CD14-positive monocyte (primary cell): ENCODE measurements at regions not wholly inside any gene's neighbourhood (a gene's known extent, or its start where the extent isn't known, plus 50 kb on each side); places are given as distances from the start of the nearest gene placed in this dataset.

ENCODE experiments used
- DNase-seq, 3 donors: peaks; one replicate each; pipeline ENCODE4 v3.0.0-alpha.2; 2011 to 2022
- H2AFZ ChIP-seq: 2 replicates; pipeline ENCODE4 v1.6.0; 2012; ENCODE audit warnings: mild to moderate bottlenecking, low read depth, low read length, inconsistent platforms; ENCODE audit not compliant: insufficient read depth, poor library complexity, severe bottlenecking
- H3K27ac ChIP-seq, 2 donors: 1 replicate in 1 of 2; 2 replicates in 1 of 2; pipeline ENCODE4 v1.5.1; 2012 to 2013; ENCODE audit warnings: low read length in 2 of 2, control low read depth in 1 of 2, inconsistent platforms in 1 of 2, low read depth in 1 of 2, mild to moderate bottlenecking in 1 of 2
- H3K27me3 ChIP-seq, 2 donors: one replicate each; pipeline versions ENCODE4 v1.6.0 to v1.6.1; 2011 to 2013; ENCODE audit warnings: low read length in 2 of 2; ENCODE audit not compliant: control insufficient read depth in 2 of 2, insufficient read depth in 2 of 2
- H3K36me3 ChIP-seq, 2 donors: replicated peaks in 1 of 2; 1 replicate in 1 of 2; 2 replicates in 1 of 2; pipeline versions ENCODE4 v1.5.1 to v1.6.1; 2012 to 2013; ENCODE audit warnings: low read length in 2 of 2, control low read depth in 1 of 2, inconsistent platforms in 1 of 2, mild to moderate bottlenecking in 1 of 2; ENCODE audit not compliant: insufficient read depth in 2 of 2, control insufficient read depth in 1 of 2
- H3K4me1 ChIP-seq, 2 donors: 1 replicate in 1 of 2; 2 replicates in 1 of 2; pipeline versions ENCODE4 v1.5.1 to v1.6.1; 2012 to 2013; ENCODE audit warnings: low read length in 2 of 2, control low read depth in 1 of 2, inconsistent platforms in 1 of 2, mild to moderate bottlenecking in 1 of 2, moderate library complexity in 1 of 2; ENCODE audit not compliant: insufficient read depth in 2 of 2, control insufficient read depth in 1 of 2
- H3K4me2 ChIP-seq: replicated peaks from 2 replicates; pipeline ENCODE3; 2012; ENCODE audit warnings: low read length, moderate library complexity, mild to moderate bottlenecking; ENCODE audit not compliant: poor library complexity, severe bottlenecking; ENCODE audit errors: extremely low read depth
- H3K4me3 ChIP-seq, 3 experiments: fragments of 200-600 bp in 1 of 3; sonication (generic) in 1 of 3; replicated peaks in 1 of 3; 1 replicate in 2 of 3; 2 replicates in 1 of 3; pipeline ENCODE4 v1.5.1; 2011 to 2013; ENCODE audit warnings: low read length in 3 of 3, mild to moderate bottlenecking in 3 of 3, control low read depth in 2 of 3, low read depth in 2 of 3, inconsistent platforms in 1 of 3, moderate library complexity in 1 of 3
- H3K79me2 ChIP-seq: 2 replicates; pipeline ENCODE4 v1.6.0; 2012; ENCODE audit warnings: mild to moderate bottlenecking, control low read depth, inconsistent platforms, low read length, moderate library complexity; ENCODE audit not compliant: insufficient read depth
- H3K9ac ChIP-seq: 2 replicates; pipeline ENCODE4 v1.6.0; 2017; ENCODE audit warnings: low read length, mild to moderate bottlenecking; ENCODE audit not compliant: insufficient read depth, poor library complexity, severe bottlenecking
- H3K9me3 ChIP-seq, 2 donors: replicated peaks in 1 of 2; 1 replicate in 1 of 2; 2 replicates in 1 of 2; pipeline versions ENCODE4 v1.5.1 to v1.6.1; 2012 to 2013; ENCODE audit warnings: low read length in 2 of 2, control low read depth in 1 of 2; ENCODE audit not compliant: control insufficient read depth in 1 of 2, insufficient read depth in 1 of 2
- H4K20me1 ChIP-seq: 2 replicates; pipeline ENCODE4 v1.6.0; 2012; ENCODE audit warnings: mild to moderate bottlenecking, low read length, control low read depth, moderate library complexity; ENCODE audit not compliant: insufficient read depth
- H3K27ac Mint-ChIP-seq, 7 donors: one replicate each; pipeline ENCODE4 v1.8.0; 2020; ENCODE audit warnings: mild to moderate bottlenecking in 7 of 7, mixed read lengths in 7 of 7, moderate library complexity in 6 of 7, inconsistent platforms in 2 of 7
- H3K27me3 Mint-ChIP-seq, 3 donors: one replicate each; pipeline ENCODE4 v1.8.0; 2021 to 2022; ENCODE audit warnings: low read depth in 3 of 3, mild to moderate bottlenecking in 3 of 3, mixed read lengths in 3 of 3, moderate library complexity in 3 of 3, inconsistent platforms in 1 of 3
- H3K36me3 Mint-ChIP-seq, 2 donors: one replicate each; pipeline ENCODE4 v1.8.0; 2020; ENCODE audit warnings: mixed read lengths in 2 of 2, inconsistent platforms in 1 of 2, mild to moderate bottlenecking in 1 of 2
- H3K4me1 Mint-ChIP-seq: one replicate; pipeline ENCODE4 v1.8.0; 2020; ENCODE audit warnings: mild to moderate bottlenecking, mixed read lengths
- H3K4me3 Mint-ChIP-seq, 2 donors: one replicate each; pipeline ENCODE4 v1.8.0; 2020; ENCODE audit warnings: mild to moderate bottlenecking in 2 of 2, mixed read lengths in 2 of 2, moderate library complexity in 1 of 2
- H3K9me3 Mint-ChIP-seq, 7 donors: one replicate each; pipeline ENCODE4 v1.8.0; 2020 to 2022; ENCODE audit warnings: mixed read lengths in 7 of 7, mild to moderate bottlenecking in 6 of 7, moderate library complexity in 6 of 7, inconsistent platforms in 2 of 7
- WGBS: methylation state at CpG from one replicate; pipeline ENCODE4 v1.1.5; 2013; ENCODE audit warnings: missing lambda C conversion rate; ENCODE audit not compliant: insufficient coverage; 5-methylcytosine and 5-hydroxymethylcytosine counted together
- intact Hi-C, 2 donors: fragments of 100-400 bp; cut with micrococcal nuclease; formaldehyde crosslinking; loops; one replicate each; pipeline versions ENCODE4 v1.15.0 to v1.15.1; 2023
- TF ChIP-seq, protein P1 (sequence below): fragments of 200-600 bp; IDR thresholded peaks from one replicate; pipeline ENCODE4 v1.8.0; 2022; ENCODE audit warnings: antibody characterized with exemption, mild to moderate bottlenecking

DNA sequence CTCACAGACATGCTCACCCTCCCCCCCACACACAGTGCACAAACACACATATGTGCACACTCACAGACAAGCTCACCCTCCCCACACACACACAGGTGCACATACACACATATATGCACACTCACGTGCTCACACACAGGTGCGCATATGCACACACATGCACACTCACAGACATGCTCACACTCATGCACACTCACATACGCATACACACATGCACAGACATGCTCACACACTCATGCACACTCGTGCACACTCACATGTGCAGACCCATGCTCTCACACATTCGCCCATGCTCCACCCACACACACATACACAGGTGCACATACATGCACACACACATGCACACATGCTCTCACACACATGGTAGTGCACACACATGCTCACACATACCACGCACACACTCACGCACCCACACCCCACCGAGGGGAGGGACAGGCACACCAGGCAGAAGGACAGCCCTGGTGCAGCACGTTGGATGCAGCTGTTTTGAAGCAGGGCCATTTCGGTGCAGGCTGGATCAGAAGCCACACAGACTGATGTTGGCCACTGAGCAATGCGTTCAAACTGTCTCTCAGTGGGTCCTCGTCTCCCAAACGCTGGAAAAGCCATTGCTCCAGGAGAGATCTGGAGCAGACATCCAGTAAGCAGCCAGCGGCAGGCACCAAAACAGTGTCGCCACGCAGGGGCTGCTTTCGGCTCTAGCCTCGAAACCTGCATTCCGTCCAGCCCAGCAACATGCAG, 86.2 kb upstream of the ZNF469 start:
- no peaks in the 10 kb centered on the region for H4K20me1 ChIP-seq
- H3K9me3 ChIP-seq: no peaks in the 10 kb centered on the region
- no peak overlapping the region for H3K9ac ChIP-seq
- H3K4me1 Mint-ChIP-seq: no peaks in the 10 kb centered on the region
- WGBS: 89% methylated on average over 19 of the region's 19 CpGs
- DNase-seq: no peak
- intact Hi-C loops: no loop called here
- H3K4me2 ChIP-seq: no peak overlapping the region
- no peaks in the 10 kb centered on the region for H3K36me3 Mint-ChIP-seq
- H3K27me3 Mint-ChIP-seq: peaks cover 16 to 20% (median 16%) of the 10 kb centered on the region in 3 donors
- no peaks in the 10 kb centered on the region for H3K79me2 ChIP-seq
- TF ChIP-seq, protein P1, sequence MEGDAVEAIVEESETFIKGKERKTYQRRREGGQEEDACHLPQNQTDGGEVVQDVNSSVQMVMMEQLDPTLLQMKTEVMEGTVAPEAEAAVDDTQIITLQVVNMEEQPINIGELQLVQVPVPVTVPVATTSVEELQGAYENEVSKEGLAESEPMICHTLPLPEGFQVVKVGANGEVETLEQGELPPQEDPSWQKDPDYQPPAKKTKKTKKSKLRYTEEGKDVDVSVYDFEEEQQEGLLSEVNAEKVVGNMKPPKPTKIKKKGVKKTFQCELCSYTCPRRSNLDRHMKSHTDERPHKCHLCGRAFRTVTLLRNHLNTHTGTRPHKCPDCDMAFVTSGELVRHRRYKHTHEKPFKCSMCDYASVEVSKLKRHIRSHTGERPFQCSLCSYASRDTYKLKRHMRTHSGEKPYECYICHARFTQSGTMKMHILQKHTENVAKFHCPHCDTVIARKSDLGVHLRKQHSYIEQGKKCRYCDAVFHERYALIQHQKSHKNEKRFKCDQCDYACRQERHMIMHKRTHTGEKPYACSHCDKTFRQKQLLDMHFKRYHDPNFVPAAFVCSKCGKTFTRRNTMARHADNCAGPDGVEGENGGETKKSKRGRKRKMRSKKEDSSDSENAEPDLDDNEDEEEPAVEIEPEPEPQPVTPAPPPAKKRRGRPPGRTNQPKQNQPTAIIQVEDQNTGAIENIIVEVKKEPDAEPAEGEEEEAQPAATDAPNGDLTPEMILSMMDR: no peak
- H3K27me3 ChIP-seq: no peaks in the 10 kb centered on the region
- H3K4me3 Mint-ChIP-seq: no peak overlapping the region
- no peak overlapping the region for H3K27ac Mint-ChIP-seq
- H2AFZ ChIP-seq: no peak overlapping the region
- no peaks in the 10 kb centered on the region for H3K36me3 ChIP-seq
- H3K4me1 ChIP-seq: no peaks in the 10 kb centered on the region
- H3K27ac ChIP-seq: no peak overlapping the region
- H3K4me3 ChIP-seq: no peak overlapping the region
- peaks cover 0 to 7% (median 1%) of the 10 kb centered on the region in 7 donors for H3K9me3 Mint-ChIP-seq

DNA sequence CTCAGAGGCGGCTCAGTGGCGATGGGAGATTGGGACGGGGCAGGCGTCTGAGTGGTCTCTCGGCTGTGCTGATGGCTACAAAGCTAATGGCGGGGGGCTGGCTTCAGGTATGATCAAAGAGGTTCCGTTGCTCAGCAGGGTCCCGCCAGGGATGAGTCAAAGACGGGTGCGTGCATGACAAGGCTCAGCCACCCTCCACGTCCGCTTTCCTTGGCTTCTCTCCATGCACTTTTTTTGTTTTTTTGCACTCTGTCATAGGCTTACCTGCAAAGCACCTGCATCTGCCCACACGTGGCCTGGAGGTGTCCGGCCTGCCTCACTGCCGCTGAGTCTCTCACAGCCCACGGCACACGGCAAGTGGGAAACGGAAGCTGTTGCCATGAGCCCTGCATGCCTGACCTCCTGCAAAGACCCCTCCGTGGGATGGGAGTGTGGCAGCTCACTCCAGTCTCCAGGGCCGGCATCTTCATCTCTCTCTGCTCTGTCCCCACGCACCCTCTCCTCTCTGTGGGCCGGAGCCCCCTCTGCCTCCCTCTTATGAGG, 85.5 kb upstream of the ZNF469 start:
- DNase-seq: no peak
- Mint-ChIP-seq H3K4me3 (no peak overlapping the region), H3K27ac (no peak overlapping the region), H3K4me1 (no peaks in the 10 kb centered on the region), H3K36me3 (no peaks in the 10 kb centered on the region), H3K27me3 (peaks cover 16 to 20% (median 17%) of the 10 kb centered on the region in 3 donors), H3K9me3 (peaks cover 0 to 6% (median 1%) of the 10 kb centered on the region in 7 donors)
- Histone ChIP-seq H4K20me1 (no peaks in the 10 kb centered on the region), H3K4me1 (no peaks in the 10 kb centered on the region), H3K9ac (no peak overlapping the region), H3K4me3 (no peak overlapping the region), H2AFZ (no peak overlapping the region), H3K9me3 (no peaks in the 10 kb centered on the region), H3K36me3 (no peaks in the 10 kb centered on the region), H3K79me2 (no peaks in the 10 kb centered on the region), H3K27ac (no peak overlapping the region), H3K4me2 (no peak overlapping the region), H3K27me3 (no peaks in the 10 kb centered on the region)
- TF ChIP-seq, protein P1: no peak
- 86% methylated on average over 22 of the region's 22 CpGs for WGBS
- intact Hi-C loops: no loop called here
